HG03039 (cell line): ENCODE measurements at regions not wholly inside any gene's neighbourhood (a gene's known extent, or its start where the extent isn't known, plus 50 kb on each side); places are given as distances from the start of the nearest gene placed in this dataset.
"Not testable (repeated sequence)": the region's sequence is repeated elsewhere in the genome, so short reads cannot be mapped to it uniquely, and the experiment has no call there.

Experiments
- ATAC-seq: cut with Tn5 transposase; IDR thresholded peaks from one replicate; pipeline ENCODE4 v1.9.1; 2021; ENCODE audit warnings: mild to moderate bottlenecking, moderate library complexity; ENCODE audit not compliant: unreplicated experiment

DNA sequence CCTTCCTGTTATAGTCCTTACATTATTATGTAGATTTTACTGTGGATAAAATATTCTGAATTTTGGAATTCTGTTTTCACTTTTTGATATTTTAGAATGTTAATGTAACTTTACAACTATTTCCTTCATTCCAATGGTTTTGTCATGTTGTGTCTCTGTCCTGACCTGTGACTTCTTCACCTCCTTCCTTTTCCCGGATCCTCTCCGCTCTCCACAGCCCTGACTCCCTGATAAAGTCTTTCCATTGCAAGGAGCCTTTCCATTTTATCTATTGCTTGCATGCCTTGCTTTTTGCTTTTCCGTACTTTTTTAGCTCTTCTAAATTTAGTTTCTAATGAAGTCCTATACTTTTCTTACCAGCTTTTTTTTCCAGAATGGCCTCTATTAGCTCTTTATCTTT is 117.6 kb upstream of the ARRDC3 start:
- no peak for ATAC-seq

DNA sequence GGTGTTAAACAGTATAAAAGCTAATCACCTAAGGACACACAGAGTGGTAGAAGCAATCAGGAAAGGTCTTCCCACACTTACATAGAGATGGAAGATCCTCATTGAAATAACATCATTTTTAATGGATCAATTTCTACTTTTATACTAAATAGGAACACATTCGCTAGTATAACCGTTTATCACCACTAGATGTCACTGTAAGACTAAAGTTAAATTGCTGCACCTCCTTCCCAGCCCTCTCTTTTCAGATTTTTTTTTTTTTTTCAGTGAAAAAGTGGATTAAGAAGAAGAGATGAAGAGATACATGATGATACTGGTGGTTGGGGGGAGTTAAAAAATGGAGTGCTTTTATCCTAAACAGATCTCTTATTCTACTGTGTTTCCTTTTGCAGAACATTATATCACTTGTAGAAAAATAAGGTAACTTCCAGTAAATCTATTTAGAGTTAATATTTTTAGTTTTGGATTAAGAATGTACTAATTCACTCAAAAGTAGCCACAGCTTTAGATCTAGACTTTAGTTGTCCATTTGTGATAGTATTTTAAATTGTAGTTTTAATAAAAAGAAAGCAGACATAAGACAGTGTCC is 116.9 kb upstream of the ARRDC3 start:
- no peak for ATAC-seq

DNA sequence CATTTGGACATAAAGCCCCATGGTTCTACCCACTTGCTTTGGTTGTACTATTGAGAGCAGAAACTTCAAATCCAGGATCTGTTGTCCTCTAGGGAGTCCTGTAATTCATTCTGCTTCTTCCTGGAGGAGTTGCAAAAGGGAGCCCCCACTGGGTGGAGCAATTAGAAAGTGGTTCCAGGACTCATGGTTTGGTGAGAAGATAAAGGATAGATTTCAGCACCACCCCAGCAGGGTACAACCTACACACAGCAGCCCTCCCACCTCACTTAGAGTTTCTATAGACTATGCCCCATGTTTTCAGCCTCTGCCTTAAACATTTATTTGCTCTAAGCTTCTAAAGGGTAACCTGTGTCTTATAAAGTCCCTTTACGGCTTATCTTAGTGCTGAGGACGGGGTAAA is 112.6 kb upstream of the ARRDC3 start:
- ATAC-seq: no peak

DNA sequence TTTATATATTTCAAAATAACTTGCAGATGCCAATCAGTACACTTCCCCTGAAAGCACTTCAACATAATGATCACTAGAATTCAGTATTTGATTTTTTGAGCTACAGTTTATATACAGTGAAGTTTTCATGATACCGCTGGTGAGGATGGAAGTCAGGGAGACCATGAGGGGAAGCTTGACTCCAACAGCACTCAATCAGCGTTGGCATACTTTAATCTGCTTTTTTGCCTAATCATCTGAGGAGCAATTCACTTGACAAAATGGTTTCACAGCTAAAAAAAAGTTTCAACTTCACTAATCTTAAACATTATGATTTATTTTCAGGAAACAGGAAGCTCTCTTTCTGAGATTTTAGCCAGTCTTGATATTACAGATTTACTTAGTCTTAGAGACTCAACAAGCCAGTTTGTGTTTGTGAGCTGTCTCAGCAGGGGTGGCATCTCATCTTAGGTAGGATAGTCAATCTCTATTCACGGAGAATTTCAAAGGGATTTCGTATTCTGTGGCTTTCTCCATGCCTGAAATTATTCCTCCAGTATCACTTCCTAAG is 111.4 kb upstream of the ARRDC3 start:
- no peak for ATAC-seq

DNA sequence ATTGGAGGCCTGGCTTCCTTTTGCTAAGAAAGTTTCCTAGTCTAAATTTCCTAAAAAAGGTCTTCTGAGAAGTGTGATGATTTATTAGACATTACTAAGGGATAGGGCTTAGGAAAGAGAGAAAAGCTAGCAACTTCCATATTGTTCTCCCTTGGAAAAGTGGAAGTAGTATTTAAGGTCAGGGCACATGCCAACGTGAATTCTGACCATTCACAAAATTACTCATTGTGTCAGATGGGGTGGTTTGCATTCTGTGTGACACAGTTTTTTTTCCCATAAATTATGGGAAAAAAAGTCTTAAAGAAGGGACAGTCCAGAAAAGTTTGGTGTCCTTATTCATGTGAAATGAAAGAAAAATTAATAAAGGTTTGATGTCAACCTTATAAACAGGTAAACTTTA is 110.0 kb upstream of the ARRDC3 start:
- no peak for ATAC-seq

DNA sequence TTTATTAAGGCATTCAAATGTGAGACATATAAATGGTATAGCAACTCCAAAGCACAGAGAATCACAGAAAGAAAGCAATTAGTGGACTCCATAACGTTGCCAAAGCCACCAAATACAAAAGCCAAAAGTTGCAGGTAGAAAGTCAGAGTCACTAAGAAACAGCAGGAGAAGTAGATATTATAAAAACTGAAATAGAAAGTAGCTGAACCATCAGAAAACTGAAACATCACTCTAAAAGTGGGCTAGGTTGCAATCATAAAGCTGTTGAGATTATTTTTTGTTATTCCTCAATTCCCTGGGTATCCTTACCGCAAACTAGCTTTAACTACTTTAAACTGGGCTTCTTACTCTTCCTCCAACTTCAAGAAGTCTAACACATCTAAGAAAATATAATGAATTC is 108.1 kb upstream of the ARRDC3 start:
- ATAC-seq: no peak

DNA sequence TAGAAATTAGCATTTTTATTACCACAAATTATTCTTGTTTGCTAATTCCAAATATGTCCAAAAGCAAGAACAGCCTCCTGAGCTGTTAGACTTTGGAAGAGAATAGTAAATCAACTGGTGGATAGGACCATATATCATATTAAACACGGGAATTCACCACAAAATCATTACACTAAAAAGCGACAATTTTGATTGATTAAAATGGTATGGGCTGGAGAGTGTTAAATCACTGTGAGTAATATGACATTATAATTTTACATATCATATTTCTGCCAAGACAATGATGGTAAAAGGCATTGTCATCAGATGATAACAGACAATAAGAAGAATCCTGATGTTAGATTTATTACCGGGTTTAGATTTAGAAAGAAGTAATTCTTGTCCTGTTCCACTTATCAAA is 107.2 kb upstream of the ARRDC3 start:
- ATAC-seq: no peak

DNA sequence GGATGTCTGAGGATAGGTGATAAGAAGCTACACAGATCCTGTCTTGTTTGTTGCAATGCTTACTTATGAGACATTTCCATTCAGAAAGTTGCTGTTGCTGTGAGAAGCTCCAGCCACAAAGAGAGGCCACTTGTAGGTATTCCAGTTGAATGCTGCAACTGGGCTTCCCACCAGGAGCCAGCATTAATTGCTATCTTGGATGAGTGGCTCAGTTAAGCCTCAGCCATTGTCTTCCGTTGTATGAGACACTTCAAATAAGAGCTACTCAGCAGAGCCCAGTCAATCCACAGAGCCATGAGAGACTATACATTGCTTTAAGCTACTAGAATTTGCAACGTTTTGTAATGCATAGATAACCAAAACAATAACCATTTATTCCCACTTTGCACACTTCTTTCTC is 104.3 kb upstream of the ARRDC3 start:
- ATAC-seq: no peak

DNA sequence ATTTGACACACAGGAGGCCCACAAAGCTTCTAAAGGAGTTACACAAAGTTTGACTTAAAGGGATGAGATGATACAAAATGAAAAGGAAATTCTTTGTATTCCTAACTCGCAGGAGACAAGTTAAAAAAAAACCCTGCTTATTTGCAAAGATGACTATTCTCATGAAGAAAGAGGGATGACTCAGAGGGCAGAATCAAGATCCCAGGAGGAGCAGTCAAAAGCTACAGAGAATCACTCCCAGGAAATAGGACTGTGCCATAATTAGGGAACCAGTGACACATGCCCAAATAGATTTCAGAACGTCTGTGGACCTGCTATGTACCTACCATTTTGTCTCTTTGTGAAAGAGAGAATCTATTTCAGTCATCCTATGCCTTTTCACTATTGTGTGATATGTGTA is 103.5 kb upstream of the ARRDC3 start:
- no peak for ATAC-seq

DNA sequence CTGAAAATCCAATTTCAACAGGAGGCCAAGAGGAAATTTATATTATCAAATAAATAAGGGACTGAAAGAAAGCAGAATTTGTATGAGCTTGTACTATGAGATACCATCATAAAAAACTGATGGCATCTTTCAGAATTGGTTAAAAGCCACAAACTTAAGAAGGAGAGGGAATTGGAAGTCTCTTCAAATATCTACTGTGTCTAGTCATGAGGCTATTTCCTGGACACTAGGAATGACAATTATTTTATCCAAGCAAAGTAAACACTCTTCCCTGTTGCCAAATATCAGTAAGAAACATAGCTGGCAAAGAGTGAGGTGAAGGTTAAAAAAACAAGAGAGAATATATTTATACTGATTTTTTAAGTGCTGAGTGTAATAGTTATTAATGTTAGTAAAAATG is 101.5 kb upstream of the ARRDC3 start:
- ATAC-seq: no peak

DNA sequence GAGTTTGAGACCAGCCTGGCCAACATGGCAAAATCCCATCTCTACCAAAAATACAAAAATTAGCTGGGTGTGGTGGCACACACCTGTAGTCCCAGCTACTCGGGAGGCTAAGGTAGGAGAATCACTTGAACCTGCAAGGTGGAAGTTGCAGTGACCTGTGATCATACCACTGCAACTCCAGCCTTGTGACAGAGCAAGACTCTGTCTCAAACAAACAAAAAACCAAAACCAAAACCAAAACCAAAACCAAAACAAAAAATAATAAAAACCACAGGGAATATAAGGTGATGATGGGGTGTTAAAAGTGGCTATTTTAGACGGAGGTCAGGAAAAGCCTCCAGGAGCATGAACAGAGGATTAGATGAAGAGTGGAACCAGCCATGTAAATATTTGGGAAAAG is 96.3 kb upstream of the ARRDC3 start:
- not testable (repeated sequence) for ATAC-seq

DNA sequence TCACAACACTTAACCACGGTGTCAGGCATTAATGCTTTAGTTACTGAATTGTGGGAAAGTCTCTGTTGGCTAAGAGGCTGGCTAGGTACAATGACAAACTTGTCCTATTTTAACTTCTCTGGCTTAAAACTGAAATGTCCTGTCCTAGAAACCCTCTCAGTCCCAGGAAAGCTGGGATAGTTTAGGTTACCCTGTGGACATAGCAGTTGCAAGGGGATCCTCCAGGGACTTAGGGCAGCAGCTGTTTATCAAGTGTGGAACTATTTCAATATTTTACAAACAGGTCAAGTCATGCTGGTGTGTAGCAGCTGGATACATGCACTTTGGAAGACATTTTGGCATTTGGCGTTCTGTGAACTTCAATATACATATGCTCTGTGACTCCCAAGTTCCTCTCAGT is 95.0 kb upstream of the ARRDC3 start:
- ATAC-seq: no peak

DNA sequence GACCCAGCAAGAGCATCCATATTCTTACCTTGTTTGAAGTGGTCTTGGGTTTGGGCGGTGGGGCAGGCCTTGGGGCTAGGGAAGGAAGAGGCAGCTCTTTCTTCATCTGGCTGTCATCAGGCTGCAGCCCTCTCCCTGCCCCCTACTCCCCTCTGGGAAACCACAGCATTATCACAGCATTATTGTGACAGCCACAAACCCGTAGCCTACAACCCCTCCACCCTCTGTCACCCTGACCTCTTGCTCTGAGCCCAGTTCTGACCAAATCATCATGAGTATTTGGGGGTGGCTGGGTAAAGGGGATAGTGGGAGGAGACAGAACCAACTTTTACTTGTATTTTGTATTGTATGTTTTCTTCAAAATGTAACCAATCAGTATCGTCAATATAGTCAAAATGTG is 94.3 kb upstream of the ARRDC3 start:
- ATAC-seq: no peak

DNA sequence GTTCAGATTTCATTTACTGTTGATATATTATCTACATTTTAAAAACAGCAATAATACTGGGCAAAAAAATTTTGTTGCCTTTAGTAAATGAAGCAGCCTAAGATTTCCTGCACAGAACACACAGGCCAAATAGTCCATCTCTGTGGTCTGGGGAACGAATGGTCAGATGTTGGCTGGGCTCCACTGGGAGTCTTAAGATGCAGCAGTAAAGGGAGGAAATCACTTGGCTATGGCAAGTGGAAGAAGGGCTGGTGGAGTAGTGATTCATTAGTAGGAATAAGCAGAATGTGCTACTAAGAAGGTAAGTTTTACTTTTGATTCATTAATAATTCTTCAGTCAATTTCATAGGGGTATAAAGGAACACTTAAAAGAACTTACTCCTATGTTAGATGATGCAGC is 91.1 kb upstream of the ARRDC3 start:
- ATAC-seq: no peak

DNA sequence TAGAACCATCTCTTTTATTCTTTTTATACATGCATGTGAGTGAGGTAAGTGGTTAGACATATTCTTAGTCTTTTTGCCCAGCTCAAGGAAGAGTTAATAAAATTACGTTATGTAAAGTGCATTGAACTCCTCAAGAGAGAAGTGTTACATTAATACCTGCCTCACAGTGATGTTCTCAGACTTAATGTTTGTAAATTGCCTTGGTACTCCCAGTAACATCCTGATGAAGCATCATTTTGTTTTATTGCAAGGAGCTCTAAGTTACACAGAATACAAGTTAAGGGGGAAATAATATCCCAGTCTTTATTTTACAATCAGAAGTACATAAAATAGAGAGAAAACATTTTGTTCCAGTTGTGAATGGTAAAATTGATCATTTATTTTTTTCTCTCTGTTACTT is 89.5 kb upstream of the ARRDC3 start:
- no peak for ATAC-seq

DNA sequence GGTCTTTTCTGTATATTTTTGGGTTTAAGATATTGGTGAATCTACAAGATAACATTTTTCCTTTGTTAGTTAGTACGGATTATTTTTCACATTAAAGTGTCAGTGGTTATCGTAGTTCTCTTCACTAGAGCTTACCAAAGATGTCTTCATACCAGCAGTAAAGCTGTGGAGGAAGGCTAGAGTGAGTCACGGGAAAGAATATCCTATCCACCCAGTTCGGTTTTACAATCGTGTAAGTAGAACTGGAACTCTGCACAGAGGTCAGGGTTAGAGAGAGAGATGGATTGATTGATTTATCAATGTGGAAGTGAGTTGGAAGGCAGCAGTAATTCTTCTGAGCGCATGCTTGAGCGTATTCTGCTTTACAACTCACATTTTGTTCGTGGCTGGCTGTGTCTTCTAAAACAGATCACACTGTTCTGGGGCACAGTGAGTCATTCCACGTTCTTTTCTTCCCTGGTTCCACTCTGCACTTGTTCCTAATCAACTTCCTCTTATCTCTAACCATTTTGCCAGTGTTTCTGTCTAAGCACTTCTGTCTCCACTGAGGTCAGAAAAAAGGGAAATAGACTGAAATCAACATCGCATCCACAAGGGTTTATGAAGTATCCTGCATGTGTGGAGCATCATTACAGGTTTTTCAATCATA is 86.5 kb upstream of the ARRDC3 start:
- no peak for ATAC-seq

DNA sequence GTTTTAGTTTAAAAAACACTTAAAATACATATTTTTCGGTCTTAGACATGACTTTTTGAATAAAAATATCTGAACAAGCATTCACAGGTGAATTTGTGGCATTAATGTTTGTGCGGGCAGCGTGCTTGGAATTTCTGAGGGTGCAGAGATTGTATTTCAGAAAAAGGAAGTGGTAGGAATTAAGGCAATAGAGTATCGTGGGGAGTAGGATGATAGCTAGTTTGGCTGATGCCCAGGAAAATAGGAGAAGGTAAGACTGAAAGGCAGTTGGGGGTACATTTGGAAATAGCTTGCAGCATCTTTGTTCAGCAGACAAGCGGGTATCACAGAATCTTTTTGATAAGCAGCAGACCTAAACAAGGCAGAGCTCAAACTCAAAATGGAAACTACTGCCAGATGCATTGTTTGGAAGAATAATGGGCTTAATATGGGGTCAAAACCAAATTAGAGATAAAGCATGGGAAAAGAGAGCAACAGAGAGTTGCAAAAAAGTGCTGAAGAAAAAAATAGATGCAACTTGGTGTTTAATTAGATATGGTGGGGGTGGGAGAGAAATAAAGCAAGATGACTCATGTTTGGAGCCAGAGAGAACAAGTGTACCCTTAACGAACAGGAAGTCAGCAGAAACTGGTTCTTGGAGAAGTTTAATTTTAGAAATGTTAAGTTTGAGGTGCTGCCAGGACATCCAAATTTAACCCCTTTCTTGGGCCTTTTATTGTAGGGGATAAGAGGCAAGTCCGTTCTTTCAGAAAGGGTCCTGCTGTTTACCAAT is 85.7 kb upstream of the ARRDC3 start:
- ATAC-seq: no peak

DNA sequence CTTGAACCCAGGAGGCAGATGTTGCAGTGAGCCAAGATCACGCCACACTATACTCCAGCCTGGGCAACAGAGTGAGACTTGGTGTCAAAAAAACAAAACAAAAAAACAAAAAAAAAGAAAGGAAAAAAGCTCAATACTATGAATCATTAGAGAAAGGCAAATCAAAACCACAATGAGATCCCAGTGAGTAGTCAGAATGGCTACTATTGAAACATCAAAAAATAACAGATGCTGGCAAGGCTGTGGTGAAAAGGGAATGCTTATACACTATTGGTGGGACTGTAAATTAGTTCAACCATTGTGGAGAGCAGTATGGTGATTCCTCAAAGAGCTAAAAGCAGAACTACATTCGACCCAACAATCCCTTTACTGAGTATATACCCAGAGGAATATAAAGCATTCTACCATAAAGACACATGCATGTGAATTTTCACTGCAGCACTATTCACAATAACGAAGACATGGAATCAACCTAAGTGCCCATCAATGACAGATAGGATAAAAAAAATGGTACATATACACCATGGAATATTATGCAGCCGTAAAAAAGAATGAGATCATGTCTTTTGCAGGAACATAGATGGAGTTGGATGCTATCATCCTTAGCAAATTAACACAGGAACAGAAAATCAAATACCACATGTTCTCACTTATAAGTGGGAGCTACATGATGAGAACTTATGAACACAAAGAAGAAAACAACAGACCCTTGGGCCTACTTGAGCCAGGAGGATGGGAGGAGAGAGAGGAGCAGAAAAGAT is 81.9 kb upstream of the ARRDC3 start:
- ATAC-seq: no peak

DNA sequence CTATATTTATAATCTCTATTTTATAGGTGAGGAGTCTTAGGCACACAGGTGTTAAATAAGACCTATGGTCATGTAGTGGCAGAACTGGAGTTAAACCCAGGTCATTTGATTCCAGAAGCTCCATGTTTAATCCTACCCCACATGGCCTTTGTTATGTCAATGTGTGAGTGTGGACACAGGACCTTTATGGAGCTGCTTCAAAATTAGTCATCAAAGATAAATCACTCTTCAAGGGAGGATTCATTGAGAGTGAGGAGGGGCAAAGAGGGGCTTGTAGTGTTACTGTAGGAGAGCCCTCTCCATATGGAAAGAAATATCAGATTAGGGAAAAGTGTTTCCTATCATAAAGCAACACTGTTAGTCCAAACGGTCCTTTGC is 74.6 kb upstream of the ARRDC3 start:
- ATAC-seq: no peak

DNA sequence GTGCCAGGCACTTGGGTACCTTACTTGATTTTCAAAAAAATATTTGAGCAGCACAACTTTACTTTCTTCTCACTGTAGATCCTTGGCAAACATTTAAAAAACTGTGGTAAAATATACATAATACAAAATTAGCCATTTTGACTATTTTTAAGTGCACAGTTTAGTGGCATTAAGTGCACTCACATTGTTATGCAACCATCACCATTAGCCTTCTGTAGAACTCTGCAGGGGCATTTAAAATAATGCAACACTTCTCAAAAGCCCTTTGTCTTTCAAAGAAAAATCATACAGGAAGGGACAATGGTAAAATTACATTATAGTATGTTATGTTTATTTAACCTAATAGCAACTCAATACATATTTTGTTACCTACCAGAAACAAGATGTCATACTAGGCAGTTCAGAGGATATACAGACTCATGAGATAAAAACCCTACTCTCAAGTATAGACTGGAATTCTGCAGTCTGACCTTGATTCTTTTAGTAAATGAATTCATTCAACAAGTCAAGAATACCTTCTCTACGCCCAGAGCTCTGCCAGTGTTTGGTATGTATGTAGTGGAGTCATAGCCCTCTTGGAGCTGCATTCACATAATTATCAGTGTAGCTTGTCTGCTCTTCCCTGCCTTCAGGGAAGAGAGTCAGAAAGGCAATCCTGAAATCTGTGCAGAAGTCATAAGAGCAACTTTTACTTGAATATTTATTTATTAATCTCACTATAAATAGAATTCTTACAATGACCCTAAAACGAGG is 74.0 kb upstream of the ARRDC3 start:
- no peak for ATAC-seq

DNA sequence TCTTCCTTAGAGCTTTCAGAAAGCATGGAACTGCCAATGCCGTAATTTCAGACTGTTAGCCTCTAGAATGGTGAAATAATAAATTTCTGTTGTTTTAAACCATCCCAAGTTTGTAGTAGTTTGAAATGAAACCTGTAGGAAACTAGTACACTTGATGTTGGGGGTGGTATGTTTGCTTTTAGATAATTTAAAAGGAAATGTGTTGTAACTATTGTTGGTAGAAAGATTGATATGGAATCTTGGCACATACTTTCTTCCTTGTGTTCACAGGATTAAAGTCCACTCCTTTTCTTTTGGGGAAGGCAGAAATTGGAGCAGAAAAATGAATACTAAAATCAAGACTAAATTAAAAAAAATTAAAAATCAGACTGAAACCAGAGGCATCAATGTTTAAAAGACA is 66.0 kb upstream of the ARRDC3 start:
- no peak for ATAC-seq
